GM18867 (cell line): ENCODE measurements at regions not wholly inside any gene's neighbourhood (a gene's known extent, or its start where the extent isn't known, plus 50 kb on each side); places are given as distances from the start of the nearest gene placed in this dataset.
A peak's percentile ranks its signal among the peaks of the same experiment; 100 is the strongest.

Experiments used
- ATAC-seq: cut with Tn5 transposase; IDR thresholded peaks from one replicate; pipeline ENCODE4 v1.9.1; 2021; ENCODE audit warnings: mild to moderate bottlenecking, moderate library complexity; ENCODE audit not compliant: unreplicated experiment

DNA sequence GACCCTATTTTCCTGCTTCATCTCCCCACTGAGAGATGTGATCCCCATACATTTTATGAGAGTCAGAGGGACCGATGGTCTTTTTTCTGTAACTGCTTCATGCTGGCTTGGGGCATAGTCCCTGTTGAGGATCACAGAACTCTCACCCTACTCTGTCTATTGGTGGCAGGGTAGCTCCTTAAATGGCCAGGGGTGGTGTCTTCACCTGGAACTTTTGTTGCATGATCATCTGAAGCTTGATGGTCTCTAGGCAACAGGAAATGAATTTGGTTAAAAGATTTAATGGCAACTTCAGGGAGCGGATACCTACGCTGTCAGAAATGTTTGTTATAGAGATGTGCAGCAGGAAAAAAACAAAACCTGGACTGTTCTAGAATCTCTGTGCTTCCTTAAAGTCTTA, 87.0 kb upstream of the GLIS3 start:
- no peak for ATAC-seq

DNA sequence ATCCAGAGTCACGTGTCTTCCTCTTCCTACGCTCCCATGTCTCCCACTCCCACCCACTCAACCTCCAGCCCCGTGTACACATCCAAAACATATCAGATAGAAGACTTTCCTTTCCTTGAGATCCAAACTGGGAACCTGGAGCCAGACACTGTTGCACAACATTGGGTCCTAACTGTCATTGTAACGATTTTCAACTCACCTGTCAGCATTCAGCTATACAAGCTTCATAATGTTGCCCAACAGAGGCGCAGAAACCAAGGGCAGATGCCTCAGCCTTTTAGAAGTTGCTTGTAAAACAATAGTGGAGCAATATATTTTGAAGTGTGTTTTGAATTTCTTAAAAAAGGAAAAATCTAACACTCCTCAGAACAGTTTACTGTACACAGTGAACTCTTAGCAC, 84.9 kb upstream of the GLIS3 start:
- ATAC-seq: no peak

DNA sequence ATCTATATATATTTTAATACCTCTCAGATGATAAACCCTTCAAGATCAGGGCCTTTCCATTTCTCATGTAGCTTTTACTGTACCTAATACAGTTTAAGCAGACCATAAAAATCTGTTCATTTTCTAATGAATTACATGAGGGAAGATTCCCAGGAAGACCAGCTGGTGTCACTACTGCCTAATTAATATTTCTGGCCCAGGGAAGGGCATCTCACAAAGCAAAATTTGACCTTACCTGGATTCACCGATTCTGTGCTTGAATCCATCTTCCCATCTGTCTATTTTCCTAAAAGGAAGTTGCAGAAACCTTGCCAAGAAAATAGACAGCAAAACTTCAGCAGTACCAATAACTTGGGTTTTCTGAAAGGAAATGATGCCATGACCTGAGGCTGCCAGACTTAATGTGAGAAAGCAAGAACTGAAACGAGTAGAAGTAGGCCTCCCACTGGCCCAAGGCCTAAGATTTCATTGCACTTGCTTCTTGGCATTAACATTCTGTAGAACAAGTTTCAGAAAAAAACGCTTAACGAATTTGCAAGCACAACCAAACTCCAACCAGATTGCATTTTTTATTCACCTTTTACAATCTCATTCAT, 83.0 kb upstream of the GLIS3 start:
- ATAC-seq: peak; percentile 75

DNA sequence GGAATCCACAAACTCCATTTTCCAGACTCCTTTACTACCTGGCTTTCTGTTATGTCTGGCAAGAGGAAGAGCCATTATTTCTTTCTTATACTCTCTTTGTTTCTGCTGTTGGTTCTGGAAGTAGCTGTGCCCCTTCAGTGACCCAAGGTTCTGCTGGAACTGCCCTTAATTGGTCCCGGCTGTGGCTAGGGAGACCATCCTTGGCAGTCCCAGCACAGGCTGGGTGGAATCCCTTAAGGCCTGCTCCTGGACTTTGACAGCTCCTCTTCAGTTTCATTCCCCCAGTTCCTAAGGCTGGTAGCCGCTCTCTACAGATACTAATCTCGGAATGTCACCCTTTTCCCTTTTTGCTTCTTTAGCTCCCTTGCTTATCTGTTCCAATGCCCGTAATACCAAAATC, 81.9 kb upstream of the GLIS3 start:
- no peak for ATAC-seq

DNA sequence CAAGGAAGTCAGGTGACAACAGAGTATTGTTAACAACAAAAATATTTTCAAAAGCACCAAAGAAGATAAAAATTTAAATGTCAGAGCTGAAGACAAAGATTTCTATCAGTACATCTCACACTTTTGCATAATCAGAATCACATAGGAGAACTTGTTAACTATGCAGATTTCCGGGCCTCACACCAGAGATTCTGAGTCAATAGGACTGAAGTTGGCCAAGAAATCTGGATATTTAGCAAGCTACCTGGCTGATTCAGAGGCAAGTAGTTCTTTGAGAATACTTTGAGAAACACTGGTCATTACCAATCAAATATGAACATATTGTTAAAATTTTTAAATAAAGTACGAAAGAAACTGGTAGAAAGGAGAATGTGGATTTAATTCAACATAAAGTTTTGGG, 80.5 kb upstream of the GLIS3 start:
- ATAC-seq: no peak

DNA sequence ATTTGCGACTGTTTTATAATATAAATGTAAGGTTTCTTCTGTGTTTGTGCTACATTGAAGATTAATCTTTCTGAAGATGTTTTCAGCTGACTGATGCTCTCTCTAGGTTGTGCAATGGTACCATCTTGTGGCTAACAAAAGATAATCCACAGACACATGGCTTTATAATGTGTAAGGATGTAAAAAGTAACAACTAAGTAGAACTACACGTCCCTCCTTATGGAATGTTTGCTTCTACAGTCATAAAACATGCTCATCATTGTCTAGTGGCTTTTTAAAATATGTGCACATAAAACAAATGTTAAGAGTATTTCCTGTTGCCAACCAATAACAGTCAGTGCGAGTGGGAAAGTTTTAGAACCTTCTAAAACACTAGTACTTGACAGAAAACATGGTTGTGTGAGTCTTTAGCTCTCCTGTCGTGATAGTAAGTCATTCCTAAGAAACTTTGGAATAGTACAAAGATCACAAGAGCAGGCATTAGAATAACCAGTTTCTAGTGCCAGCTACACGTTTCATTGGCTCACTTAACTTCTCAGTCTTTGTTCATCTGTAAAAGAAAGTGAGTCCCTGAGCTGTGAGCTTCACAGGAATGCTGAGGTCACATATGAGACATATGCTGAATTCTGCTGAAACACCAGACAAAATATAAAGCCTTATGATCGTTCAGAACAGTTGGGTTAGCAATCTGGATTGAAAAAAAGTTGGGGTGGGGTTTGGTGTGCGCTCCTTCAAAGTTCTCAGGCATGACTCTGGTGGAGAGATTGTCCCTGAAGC, 75.7 kb upstream of the GLIS3 start:
- ATAC-seq: no peak

DNA sequence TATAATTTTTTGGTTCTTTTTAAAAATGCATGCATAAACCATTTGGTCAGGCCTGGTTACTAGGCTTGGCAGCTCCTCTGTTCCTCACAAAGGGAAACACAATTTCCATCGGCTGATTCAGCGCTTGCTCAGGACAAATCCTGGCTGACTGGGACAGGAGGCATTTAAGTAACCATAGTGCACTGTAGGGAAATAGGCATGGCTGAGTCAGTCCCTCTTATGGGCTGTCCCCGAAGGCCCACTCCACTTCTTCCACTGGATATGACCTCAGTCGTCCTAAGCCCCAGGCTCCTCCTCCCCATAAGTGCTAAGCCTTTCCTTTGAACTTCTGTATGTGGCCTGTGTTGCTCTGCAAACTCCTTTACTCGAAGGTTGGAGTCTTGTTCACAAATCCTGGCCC, 71.2 kb upstream of the GLIS3 start:
- no peak for ATAC-seq

DNA sequence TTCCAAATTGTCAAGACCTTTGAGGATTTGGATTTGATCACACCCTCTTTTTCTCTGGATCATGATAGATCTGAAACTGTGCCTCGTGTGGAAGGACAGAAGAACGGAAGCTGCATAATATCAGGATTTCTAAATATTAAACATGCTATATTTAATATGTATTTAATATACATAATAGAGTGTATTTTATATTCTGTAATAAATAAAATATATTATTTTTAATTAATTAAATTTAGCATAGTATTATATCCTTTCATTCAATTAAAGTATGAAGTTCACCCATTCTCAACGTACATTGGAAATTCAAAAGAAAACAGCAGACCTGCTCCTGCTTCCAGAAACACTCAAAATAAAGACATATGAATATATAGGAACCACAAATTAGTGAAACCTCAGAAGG, 70.6 kb upstream of the GLIS3 start:
- no peak for ATAC-seq

DNA sequence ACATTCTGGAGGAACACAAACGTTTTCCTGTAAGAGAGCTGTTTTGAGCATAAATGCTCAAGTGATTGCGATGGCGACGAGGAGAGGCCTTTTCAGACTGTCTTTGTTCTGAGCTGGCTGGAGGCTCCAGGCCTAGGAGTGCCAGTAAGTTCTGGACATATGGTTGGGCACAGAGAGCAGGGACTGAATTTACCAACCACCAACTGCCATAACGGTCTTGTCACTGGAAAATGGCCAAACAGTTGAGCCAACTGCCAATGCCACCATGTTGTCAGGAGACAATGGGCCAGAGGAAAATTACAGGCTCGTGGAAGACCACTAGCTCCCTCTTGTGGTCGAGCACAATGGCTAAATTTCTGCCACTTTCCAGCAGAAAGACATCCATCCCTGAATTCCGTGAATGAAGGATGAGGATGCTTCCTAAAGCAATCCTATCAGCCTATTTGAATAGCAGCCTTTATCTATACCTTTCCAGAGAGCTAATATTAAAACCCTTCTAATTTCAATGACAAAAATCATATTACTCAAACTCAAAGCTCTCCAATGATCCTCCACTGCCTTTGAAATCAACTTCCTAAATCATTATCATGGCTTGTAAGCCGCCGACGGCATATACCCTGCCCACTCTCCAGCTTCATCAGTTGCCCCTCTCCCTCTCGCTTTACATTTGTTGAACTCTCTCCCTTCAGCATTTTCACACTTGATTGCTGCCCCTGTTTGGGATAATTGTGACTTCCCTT, 66.9 kb upstream of the GLIS3 start:
- no peak for ATAC-seq

DNA sequence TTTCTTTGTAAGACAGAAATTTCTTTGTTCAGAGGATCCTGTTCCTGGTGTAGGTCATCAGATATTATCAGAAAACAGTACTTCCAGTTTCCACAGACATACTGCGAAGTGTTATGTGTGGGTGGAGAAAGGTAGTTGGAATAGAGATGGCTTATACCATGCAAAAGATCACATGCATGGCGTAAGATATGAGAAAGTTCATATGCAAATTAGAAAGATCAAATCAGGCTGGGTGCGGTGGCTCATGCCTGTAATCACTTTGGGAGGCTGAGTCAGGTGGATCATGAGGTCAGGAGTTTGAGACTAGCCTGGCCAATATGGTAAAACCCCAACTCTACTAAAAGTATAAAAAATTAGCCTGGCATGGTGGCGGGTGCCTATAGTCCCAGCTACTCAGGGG, 65.2 kb upstream of the GLIS3 start:
- no peak for ATAC-seq

DNA sequence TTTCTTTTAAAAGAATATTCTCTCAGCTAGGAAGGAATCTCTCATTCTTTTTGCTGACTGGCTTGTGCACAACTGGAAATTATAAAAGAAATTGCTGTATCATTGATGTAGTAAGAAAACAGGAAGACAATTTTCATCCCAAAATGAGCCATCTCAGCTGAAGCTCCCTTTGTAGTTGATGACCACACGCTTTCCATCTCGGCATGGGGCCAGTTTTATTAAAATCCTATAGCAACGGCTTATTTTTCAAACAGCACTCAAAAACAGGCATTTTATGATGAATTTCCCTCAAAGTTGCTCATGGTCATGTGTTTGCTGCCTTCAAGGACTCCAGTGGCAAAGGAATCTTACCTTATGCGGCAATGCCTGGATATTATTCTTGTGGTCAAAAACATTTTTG, 62.4 kb upstream of the GLIS3 start:
- no peak for ATAC-seq

DNA sequence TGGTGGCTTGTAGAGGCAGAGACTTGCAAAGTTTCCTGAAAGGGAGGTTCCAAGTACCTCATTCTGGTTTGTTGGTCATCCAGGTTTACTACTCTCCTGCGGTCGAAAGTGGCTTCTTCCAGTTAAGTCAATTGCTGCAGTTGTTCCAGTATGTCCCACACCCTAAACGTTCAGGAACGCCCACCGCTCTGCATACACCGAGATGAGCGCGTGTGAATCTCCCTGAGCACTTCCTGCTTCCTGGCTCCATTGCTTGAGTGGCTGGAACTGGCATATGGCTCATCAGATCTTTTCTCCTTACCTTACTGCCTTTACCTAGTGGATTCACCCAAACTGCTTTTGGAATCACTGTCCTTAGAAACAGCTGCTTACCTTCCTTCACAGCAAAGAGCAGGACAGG, 59.1 kb upstream of the GLIS3 start:
- ATAC-seq: no peak

DNA sequence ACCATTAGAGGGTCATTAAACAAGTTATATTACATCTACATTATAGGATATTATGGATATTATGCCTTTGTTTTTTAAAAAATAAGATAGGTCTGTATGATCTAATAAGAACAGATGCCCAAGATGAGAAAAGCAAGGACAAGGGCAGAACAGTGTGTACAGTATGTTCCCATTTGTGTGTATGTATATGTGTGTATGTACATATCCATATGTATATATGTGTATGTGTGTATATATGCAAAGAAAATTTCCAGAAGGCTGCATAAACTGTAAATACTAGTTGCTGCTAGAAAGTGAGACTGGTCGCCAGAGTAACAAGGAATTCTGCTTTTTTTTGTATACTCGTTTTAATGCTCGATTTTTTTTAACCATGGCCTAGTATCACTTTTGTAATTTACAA, 58.1 kb upstream of the GLIS3 start:
- no peak for ATAC-seq

DNA sequence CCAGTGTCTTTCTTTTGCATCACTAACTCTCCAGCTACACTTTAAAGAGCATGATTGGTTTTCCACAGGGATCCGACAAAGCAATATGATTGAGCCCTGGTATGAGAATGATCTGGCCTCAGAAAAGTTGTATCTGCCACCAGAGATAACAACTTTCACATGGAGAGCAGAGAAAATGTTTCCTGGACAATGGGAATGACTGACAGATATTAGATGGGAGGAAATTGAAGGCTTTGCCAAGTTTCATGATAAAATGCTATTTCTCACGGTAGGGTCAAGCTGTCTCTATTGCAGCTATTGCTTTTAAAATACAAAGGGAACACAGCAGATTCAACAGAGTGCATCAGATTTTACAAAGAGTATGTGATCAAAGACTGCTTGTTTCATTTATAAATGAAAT, 56.4 kb upstream of the GLIS3 start:
- ATAC-seq: no peak

DNA sequence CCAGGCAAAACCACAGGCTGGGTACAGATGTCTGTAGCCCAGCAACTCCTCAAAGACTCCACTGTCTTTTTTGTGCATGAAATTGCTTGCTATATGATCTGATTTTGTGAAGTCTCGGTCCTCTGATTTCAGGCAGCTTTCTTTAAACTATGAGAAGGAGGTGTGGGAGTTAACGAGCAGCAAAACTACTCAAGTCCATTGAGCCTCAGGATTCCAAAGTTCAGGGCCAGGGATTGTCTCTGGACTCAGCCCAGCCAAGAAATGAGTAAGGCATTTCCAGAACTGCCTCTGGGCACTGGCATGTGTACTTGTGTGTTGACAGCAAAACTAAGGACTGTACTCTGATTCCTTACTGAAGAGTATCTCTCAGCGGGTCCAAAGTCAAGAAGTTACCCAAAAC, 53.4 kb upstream of the GLIS3 start:
- no peak for ATAC-seq

DNA sequence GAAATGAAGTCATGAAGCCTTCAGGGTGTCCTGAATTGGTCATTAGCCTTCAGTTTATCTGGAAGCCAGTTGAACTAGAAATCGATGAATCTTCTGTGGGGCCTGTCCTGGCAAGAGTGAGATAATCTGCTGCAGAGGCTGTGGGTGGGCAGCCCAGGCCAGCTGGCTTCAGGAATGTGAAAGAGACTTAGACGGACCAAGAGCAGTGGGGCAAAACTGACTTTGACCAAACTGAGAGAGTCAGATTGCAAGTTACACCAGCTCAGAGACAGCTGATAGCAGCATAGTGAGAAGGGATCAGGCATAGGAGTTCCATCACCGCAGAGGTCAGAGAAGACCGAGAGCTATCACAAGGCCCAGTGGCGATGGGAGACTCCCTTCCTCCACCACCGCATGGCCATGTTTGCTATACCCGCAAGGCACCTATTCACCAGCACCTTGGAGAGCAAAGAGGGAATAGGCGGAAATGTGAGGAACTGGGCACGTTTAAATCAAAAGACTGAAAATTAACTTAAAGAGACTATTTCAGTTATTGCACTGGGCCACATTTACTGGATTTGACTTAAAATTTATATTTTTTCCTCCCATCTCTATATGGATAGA, 50.0 kb upstream of the GLIS3 start:
- no peak for ATAC-seq
